H7 (cell line): ENCODE measurements at regions not wholly inside any gene's neighbourhood (a gene's known extent, or its start where the extent isn't known, plus 50 kb on each side); places are given as distances from the start of the nearest gene placed in this dataset.
A peak's percentile ranks its signal among the peaks of the same experiment; 100 is the strongest.

Experiments
- DNase-seq: peaks from one replicate; pipeline ENCODE4 v3.0.0; 2012
- H3K27me3 ChIP-seq: 2 replicates; pipeline ENCODE4 v1.6.0; 2011; ENCODE audit warnings: mild to moderate bottlenecking, low read length; ENCODE audit not compliant: control insufficient read depth, insufficient read depth
- H3K36me3 ChIP-seq: replicated peaks from 2 replicates; pipeline ENCODE4 v1.5.1; 2011; ENCODE audit warnings: low read length; ENCODE audit not compliant: control insufficient read depth, insufficient read depth
- H3K4me3 ChIP-seq: 2 replicates; pipeline ENCODE4 v1.5.1; 2011; ENCODE audit warnings: low read depth, mild to moderate bottlenecking, control low read depth, low read length, moderate library complexity; ENCODE audit not compliant: insufficient read depth

DNA sequence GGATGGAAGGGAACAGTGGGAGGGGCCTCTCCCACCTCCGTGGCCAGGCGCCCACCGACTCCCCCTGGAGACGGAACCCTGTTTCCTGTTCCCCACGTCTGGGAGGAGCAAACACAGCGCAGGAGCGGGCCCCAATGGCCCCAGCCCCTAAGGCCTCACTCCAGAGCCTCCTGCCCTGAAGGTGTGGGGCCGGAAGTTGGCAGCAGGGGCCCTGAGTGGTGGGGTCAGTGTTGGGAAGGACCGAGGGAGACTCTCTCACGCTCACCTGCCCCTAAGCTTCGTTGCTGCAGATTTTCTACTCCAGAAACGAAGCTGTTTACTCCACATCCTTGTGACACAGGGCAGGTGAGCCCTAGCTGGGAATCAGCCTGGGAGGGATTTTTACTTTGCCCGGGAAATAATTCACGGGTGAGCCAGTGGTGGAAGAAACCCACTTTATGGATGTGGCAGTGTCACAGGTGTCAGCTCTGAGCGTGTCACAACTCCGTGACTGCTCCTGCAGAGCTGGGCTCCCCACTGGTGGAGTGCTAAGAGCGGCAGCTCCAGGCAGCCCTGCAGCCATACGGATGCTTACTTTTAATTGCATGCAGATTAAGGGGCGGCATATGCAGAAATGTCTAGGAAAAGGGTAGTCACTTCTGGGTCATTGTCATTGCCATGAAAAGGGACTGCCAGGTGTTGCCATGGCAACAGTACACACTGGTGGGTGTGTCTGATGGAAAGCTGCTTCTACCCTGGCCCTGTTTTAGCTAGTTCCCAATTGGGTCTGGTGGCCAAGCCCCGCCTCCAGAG lies 77.5 kb upstream of the OLFM1 start:
- Histone ChIP-seq H3K36me3 (no peaks in the 10 kb centered on the region), H3K27me3 (no peaks in the 10 kb centered on the region), H3K4me3 (no peak overlapping the region)
- peak; percentile 74 for DNase-seq

DNA sequence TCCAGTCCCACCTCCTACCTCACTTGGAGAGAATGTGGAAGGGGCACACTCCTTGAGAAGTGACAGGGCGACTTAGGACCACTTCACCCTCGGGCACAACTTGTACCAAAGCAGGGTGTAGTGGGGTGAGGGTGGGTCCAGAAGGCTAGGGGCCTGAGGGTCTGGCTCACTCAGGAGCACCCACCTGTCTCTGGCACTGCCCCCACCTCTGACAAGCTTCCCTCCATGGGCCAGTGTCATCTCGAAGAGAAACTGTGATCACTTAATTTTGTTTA lies 76.9 kb upstream of the OLFM1 start:
- Histone ChIP-seq H3K36me3 (no peaks in the 10 kb centered on the region), H3K4me3 (no peak overlapping the region), H3K27me3 (no peaks in the 10 kb centered on the region)
- peak; percentile 38 for DNase-seq

DNA sequence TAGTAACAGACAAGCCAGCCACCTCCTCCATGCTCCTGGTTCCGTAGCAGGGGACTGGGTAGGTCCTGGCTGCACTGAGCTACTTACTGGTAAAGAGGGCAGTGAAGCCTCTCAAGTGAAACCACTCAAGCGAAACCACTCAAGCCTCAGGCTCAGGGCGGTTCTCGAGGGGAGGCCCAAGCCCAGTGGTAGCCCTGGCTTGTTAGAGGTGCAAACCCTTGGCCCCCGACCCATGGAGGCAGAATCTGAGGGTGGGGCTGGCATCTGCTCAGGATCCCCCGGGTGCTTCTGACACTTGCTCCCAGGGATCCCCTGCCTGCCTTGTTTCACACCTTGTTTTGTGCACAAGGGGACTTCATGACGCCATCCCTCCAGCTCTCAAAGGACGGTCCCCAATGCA lies 76.5 kb upstream of the OLFM1 start:
- no peak for DNase-seq
- Histone ChIP-seq H3K36me3 (no peaks in the 10 kb centered on the region), H3K27me3 (no peaks in the 10 kb centered on the region), H3K4me3 (no peak overlapping the region)

DNA sequence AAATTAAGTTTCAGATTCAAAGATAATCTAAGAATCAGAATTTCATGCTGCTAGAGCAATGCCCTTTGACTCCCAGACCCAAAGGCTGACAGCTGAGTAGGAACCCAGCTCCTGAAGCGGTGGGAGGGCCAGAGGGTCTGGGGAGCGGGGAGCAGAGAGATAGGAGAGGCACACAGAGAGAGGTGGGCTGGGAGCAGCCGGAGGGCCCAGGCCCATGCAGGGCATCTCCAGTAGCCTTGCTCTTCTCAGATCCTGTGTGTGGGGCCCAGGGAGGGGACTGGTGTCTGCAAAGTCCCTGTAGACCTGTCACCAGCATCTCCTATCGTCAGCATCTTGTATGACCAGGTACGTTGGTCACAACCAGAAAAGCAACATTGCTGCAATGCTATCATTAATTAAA lies 75.3 kb upstream of the OLFM1 start:
- H3K27me3 ChIP-seq, result no peaks in the 10 kb centered on the region
- no peak overlapping the region for H3K4me3 ChIP-seq
- peak; percentile 20 for DNase-seq
- no peaks in the 10 kb centered on the region for H3K36me3 ChIP-seq

DNA sequence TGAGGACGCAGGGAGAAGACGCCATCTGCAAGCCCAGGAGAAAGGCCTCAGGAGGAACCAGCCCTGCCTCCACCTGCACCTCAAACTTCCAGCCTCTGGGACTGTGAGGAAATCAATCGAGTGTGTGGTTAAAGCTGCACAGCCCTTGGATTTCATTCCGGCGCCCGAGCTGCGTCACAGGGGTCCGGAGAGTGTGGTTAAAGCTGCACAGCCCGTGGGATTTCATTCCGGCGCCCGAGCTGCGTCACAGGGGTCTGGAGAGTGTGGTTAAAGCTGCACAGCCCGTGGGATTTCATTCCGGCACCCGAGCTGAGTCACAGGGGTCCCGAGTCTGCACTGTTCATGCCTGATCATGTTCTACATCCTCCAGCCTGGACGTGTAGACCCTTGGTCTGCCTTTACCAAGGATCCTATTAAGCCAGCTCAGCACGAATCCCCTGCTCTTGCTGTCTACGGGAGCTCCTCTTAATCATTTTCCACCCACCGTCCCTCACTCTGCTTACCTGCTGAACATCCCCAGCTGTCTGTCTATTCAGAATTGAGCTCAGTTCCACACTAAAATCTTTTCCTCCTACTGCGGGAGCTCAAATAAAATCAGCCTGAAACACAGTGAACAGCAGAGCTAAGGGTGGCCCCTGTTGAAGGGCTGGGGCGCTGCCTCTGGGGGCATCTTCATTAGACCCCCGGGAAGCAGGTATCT lies 73.0 kb upstream of the OLFM1 start:
- Histone ChIP-seq H3K4me3 (no peak overlapping the region), H3K36me3 (no peaks in the 10 kb centered on the region), H3K27me3 (no peaks in the 10 kb centered on the region)
- DNase-seq, result peak; percentile 20

DNA sequence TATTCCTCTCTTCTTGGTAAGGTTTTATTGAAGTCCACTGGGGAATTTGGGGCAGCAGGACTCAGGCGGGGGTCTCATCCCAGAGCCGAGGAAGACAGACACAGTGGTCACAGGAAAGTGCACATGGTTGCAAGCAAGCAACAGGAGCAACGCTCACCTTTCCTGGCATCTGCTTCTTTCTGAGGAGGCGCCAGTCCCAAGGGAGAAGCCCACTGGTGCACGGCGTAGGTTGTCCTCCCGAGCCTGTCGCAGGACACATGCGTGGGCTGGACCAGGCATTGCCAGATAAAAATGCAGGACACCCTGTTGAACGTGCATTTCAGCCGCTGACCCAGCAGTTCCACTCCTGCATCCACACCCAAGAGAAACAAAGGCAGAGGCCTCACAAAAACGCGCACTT lies 72.4 kb upstream of the OLFM1 start:
- Histone ChIP-seq H3K27me3 (no peaks in the 10 kb centered on the region), H3K4me3 (no peak overlapping the region), H3K36me3 (no peaks in the 10 kb centered on the region)
- DNase-seq, result no peak

DNA sequence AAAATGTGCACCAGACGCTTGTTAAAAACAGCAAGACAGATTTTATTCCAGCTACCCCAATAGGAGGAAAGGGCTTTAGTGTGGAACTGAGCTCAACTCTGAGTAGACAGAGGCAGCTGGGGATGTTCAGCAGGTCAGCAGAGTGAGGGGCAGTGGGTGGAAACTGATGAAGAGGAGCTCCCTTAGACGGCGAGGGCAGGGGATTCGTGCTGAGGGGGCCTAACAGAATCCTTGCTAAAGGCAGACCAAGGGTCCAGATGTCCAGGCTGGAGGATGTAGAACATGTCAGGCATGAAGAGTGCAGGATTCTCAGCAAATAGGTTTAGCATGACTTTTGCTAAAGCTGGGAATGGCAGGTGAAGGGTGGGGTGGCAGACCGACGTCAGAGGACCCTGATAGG lies 71.9 kb upstream of the OLFM1 start:
- Histone ChIP-seq H3K36me3 (no peaks in the 10 kb centered on the region), H3K27me3 (no peaks in the 10 kb centered on the region), H3K4me3 (no peak overlapping the region)

DNA sequence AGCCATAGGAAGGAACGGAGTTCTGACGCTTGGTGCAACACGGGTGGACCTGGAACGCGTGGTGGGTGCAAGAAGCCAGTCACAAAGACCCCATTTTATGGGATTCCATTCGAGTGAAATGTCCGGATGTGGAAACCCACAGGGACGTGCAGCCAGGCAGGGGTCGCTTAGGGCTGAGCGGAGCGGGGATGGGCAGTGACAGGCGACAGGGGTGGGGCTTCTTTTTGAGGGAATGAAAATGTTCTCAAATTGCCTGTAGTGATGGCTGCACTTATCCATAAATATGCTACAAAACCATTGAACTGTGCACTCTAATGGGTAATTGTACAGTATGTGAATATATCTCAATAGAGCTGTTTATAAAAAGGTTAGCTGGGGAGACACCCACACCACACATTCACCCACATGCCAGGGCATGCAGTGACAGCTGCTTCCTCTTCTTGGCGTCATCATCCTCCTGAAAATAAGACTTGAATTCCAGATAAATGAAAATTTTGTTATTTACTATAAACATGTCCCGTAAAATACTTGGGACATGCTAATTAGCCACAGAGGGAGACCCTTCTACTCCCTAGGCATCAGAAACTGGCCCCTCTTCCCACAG lies 71.3 kb upstream of the OLFM1 start:
- Histone ChIP-seq H3K36me3 (no peaks in the 10 kb centered on the region), H3K4me3 (no peak overlapping the region), H3K27me3 (no peaks in the 10 kb centered on the region)
- no peak for DNase-seq

More for the DNA sequence above, 71.9 kb upstream of the OLFM1 start:
- no peak for DNase-seq

DNA sequence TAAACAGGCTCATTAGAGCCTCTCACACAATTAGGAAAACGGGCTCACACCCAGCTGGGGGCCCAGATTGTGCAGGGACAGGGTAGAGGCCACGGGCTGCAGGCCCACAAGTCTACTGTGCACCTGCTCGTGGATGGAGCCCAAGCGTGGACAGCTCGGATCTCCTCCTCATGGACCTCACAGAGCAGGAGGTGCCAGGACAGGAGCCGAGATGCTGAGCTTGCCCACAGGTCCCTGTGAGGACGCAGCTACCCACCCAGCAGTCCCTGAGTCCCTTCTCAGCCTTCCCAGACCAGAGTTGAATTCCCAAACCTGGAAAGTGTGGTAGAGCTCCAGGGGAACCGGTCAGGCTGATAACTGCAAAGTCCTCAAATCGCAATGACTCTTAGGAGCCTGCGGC lies 70.6 kb upstream of the OLFM1 start:
- H3K36me3 ChIP-seq, result no peaks in the 10 kb centered on the region
- no peak for DNase-seq
- H3K27me3 ChIP-seq, result no peaks in the 10 kb centered on the region
- H3K4me3 ChIP-seq, result no peak overlapping the region

DNA sequence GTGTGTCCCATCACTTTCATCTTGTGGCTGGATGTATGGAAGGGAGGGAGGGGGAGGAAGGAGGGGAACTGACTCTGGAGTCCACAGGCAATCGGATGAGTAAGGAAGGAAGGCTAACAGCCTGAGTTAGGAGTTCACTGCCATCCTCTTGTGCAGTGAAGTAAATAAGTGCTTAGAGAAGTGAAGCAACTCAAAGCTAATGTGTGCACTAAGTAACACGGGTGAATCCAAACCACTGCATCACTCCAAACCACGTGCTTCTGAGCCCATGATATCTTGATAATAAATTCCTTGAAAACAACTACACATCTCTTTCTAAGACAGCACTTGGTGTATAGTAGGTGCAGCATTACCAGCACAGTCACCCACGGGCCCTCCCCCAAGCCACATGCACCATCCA lies 69.6 kb upstream of the OLFM1 start:
- DNase-seq, result no peak
- Histone ChIP-seq H3K4me3 (no peak overlapping the region), H3K27me3 (no peaks in the 10 kb centered on the region), H3K36me3 (no peaks in the 10 kb centered on the region)

DNA sequence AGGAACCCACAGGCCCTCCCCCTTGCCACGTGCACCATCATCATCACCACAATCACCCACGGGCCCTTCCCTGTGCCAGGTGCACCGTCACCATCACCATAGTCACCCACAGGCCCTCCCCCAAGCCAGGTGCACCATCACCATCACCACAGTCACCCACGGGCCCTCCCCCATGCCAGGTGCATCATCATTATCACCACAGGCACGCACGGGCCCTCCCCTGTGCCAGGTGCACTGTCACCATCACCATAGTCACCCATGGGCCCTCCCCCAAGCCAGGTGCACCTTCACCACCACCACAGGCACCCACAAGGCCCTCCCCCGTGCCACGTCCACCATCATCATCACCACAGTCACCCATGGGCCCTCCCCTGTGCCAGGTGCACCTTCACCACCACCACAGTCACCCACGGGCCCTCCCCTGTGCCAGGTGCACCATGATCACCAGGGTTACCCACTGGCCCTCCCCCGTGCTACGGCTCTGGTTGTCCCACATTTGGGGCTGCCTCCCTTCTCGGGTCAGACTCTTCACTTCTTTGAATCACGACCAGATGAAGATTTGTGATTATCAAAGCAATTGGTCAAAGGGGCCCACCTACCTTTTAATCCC lies 69.1 kb upstream of the OLFM1 start:
- Histone ChIP-seq H3K27me3 (no peaks in the 10 kb centered on the region), H3K36me3 (no peaks in the 10 kb centered on the region), H3K4me3 (no peak overlapping the region)
- no peak for DNase-seq

DNA sequence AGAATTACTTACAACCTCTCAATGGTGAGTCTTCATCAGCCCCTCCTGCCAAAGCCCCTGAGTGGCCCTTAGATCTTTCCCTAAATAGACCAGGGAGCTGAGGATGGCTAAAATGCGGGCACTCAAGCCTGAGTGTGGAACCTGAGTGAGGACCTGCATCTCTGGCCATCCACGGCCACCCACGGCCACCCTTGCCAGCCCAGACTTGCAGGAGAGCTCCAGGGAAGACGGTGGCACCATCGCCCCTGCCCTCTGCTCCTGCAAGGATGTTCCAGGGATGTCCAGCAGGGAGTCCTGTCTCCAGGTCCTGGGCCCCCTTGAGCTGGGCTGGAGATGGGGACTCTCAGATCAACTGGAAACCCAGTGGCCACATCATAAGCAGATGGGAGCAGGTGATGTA lies 68.2 kb upstream of the OLFM1 start:
- no peak overlapping the region for H3K4me3 ChIP-seq
- no peaks in the 10 kb centered on the region for H3K27me3 ChIP-seq
- DNase-seq, result no peak
- no peaks in the 10 kb centered on the region for H3K36me3 ChIP-seq

DNA sequence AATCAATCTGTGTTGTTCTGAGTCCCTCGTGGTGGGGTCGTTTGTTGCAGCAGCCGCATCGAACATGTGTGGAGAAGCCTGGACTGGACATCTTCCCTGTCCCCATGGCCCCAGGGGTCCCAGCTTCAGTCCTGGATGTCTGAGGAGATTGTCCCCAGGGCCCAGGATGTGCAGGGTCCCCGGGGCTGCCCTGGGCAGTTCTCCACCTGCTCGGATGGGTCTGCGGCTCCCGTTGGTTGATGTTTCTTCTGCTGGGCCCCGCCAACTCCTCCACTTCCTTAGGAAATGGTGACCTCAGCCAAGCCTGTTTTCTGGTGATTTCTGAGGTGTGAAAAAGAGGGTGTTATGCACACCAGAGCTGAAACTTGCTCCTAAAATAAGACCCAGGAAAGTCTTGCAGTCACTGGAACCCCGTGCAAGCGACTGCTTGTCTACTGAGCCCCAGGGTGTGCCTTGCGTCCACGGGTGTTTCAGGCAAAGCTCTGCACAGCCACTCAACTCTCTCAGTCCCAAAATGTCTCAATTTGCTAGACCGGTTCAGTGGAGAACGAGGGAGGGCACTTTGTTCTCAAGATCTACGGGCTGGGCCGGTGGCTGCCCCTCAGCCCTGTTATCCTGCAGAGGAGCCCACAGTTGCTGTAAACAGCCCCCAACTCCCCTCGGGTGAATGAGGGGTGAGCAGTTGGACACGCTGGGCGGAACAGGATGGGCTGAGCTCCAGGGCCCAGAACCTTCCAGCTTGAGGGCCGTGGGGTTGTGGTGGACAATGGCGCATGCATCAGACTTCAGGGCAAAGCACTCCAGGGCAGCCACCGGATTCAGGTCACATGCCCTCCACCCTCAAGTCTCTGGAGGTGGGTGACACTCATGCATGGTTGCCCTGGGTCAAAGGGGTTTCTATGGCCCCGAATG lies 66.7 kb upstream of the OLFM1 start:
- no peak for DNase-seq
- H3K27me3 ChIP-seq, result no peaks in the 10 kb centered on the region
- H3K36me3 ChIP-seq, result no peaks in the 10 kb centered on the region
- H3K4me3 ChIP-seq, result no peak overlapping the region

DNA sequence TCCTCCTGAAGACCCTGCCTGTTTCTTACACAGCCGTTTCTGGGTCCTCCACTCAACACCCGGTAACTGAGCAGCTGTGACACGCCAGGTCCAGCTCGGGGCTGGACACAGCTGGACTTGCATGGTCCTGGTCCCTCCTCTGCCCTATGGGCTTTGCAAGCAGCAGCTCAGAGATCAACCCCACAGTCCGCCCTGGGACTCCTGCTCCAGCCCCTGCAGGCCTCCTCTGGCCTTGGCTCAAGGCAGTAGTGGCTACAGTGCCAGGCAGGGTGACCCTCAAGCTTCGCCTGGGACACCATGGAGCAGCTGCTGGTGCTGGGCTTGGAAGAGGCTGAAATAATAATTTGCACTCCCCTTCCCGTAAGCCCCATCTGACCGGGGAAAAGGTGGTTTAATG lies 66.1 kb upstream of the OLFM1 start:
- H3K36me3 ChIP-seq, result no peaks in the 10 kb centered on the region
- no peak for DNase-seq
- H3K27me3 ChIP-seq, result no peaks in the 10 kb centered on the region
- no peak overlapping the region for H3K4me3 ChIP-seq
